ENCODE measurements at regions not wholly inside any gene's neighbourhood (a gene's known extent, or its start where the extent isn't known, plus 50 kb on each side); places are given as distances from the start of the nearest gene placed in this dataset.

DNA sequence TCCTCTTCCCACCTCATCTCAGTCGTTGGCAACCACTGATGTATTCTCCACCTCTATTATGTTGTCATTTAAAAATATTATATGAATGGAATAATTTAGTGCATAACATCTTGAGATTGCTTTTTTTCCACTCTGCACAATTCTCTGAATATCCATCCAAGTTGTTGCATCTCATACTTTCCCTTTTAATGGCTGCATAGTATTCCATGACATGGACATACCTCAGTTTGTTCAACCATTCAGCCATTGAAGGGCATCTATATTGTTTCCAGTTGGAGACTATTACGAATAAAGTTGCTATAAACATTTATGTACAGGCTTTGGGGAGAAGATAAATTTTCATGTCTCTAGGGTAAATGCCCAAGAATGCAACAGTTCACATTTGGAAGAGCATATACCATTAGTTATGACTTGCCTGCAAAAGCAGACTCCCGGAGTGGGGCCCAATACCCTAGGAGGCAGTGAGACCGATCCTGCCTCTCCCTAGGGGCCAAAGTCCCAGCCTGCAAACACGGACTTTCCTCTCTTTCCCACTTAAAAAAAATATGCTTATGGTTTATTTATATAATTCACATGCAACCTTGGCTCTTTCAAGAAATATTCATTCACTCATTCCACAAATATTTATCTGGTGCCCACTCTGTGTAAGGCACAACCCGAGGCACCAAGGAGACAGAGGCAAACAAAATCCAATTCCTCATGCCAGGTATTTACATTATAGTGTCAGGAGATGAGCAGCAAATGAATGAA, 227.0 kb upstream of the PMEPA1 start:
- 0 out of 7 replicates have a peak overlapping the region, but pooled peaks of 1 of the 3 experiments have one; percentile 15 for H3K27ac Mint-ChIP-seq

More for the DNA sequence above, 227.0 kb upstream of the PMEPA1 start:
- H2AK5ac ChIP-seq (ENCODE audit: insufficient read length, low read length), result no peak overlapping the region
- no peak overlapping the region for H4K5ac ChIP-seq (ENCODE audit: insufficient read length, low read depth, low read length)
- H3K27me3 Mint-ChIP-seq (ENCODE audit: low read depth), result peaks cover 3% of the 10 kb centered on the region
- no peak overlapping the region for H3K14ac ChIP-seq (ENCODE audit: insufficient read depth, low read length)
- H3K27ac ChIP-seq (ENCODE audit: insufficient read length, low read depth, low read length), result no peak overlapping the region
- H3K79me2 ChIP-seq (ENCODE audit: insufficient read depth, low read length), result no peaks in the 10 kb centered on the region
- H2BK15ac ChIP-seq (ENCODE audit: low read depth, low read length), result no peak overlapping the region
- no peak overlapping the region for H3K18ac ChIP-seq (ENCODE audit: insufficient read length, low read depth, low read length)
- WGBS (ENCODE audit: extremely low coverage, insufficient read length, low lambda C conversion rate), result no CpG with 5 or more reads among the region's 6 CpGs
- no peak overlapping the region for H3K4ac ChIP-seq (ENCODE audit: low read depth, low read length)
- no peak overlapping the region for H3K4me2 ChIP-seq (ENCODE audit: insufficient read depth, insufficient read length, low read length)
- H3K9ac ChIP-seq (ENCODE audit: extremely low read depth, insufficient read length, low read length), result no peak overlapping the region
- H3K9me3 ChIP-seq (ENCODE audit: control insufficient read depth, low read depth, low read length), result no peaks in the 10 kb centered on the region
- H2AFZ ChIP-seq (ENCODE audit: low read length), result no peak overlapping the region
- no peaks in the 10 kb centered on the region; the same call in 1 of the 2 replicates for H3K4me1 ChIP-seq (ENCODE audit: insufficient read depth, low read length)
- H3K9me3 Mint-ChIP-seq, result peaks cover 0 to 7% of the 10 kb centered on the region in 2 experiments; a peak in 1 of 5 replicates
- H3K23me2 ChIP-seq (ENCODE audit: insufficient read length, low read depth, low read length, poor library complexity, severe bottlenecking), result no peaks in the 10 kb centered on the region
- H4K8ac ChIP-seq (replicated peaks; ENCODE audit: insufficient read length, low read depth, low read length), result no peak overlapping the region
- H2BK12ac ChIP-seq (ENCODE audit: insufficient read length, low read depth, low read length), result no peak overlapping the region
- no peaks in the 10 kb centered on the region for H3K79me1 ChIP-seq (ENCODE audit: insufficient read depth, low read depth, low read length, poor library complexity, severe bottlenecking)
- H3K27me3 ChIP-seq (ENCODE audit: insufficient read depth, low read length), result no peaks in the 10 kb centered on the region
- peaks cover 0 to 10% (median 0%) of the 10 kb centered on the region in 3 experiments; a peak in 2 of 7 replicates for H3K36me3 Mint-ChIP-seq (ENCODE audit: insufficient read depth in 1 of 3, low read depth in 3 of 3)
- no peak for DNase-seq
- H3T11ph ChIP-seq (ENCODE audit: low read length), result no peak overlapping the region
- peaks cover 45 to 53% of the 10 kb centered on the region in 2 experiments for H3K4me1 Mint-ChIP-seq
- TF ChIP-seq, protein P1, sequence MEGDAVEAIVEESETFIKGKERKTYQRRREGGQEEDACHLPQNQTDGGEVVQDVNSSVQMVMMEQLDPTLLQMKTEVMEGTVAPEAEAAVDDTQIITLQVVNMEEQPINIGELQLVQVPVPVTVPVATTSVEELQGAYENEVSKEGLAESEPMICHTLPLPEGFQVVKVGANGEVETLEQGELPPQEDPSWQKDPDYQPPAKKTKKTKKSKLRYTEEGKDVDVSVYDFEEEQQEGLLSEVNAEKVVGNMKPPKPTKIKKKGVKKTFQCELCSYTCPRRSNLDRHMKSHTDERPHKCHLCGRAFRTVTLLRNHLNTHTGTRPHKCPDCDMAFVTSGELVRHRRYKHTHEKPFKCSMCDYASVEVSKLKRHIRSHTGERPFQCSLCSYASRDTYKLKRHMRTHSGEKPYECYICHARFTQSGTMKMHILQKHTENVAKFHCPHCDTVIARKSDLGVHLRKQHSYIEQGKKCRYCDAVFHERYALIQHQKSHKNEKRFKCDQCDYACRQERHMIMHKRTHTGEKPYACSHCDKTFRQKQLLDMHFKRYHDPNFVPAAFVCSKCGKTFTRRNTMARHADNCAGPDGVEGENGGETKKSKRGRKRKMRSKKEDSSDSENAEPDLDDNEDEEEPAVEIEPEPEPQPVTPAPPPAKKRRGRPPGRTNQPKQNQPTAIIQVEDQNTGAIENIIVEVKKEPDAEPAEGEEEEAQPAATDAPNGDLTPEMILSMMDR (conservative IDR thresholded peaks at IDR 0.05), result no peak
- H3K56ac ChIP-seq (ENCODE audit: insufficient read length, low read depth, low read length), result no peak overlapping the region
- no peak overlapping the region for H2BK120ac ChIP-seq (ENCODE audit: low read depth, low read length, poor library complexity, severe bottlenecking)
- no peak overlapping the region for H2BK20ac ChIP-seq (ENCODE audit: low read depth, low read length, poor library complexity, severe bottlenecking)
- no peak overlapping the region for H3K23ac ChIP-seq (ENCODE audit: insufficient read length, low read depth, low read length)
- no peak overlapping the region for H4K91ac ChIP-seq (ENCODE audit: insufficient read length, low read depth, low read length)
- H4K20me1 ChIP-seq (ENCODE audit: control insufficient read depth, insufficient read depth, insufficient read length), result no peaks in the 10 kb centered on the region
- H3K4me3 Mint-ChIP-seq, result no peak overlapping the region
- no peak overlapping the region for H2BK5ac ChIP-seq (ENCODE audit: insufficient read length, low read length)
